ENCODE measurements at regions not wholly inside any gene's neighbourhood (a gene's known extent, or its start where the extent isn't known, plus 50 kb on each side); places are given as distances from the start of the nearest gene placed in this dataset.

DNA sequence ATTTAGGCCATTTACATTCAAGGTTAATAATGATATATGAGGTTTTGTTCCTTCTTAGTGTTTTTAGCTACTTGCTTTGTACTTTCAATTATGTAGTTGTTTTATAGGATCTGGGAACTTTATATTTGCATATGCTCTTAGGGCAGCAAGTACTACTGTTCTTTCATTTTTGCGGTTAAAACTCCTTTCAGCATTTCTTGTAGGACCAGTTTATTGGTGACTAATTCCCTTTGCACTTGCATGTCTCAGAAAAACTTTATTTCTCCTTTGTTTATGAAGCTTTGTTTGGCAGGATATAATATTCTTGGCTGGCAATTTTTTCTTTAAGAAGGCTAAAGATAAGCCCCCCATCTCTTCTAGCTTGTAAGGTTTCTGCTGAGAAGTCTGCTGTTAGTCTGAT is 131.3 kb upstream of the CDH8 start:
- no peaks in the 10 kb centered on the region for H3K4me1 ChIP-seq (ENCODE audit: low read length)
- no peak overlapping the region for H3K4me3 ChIP-seq (ENCODE audit: low read length)
- H3F3A ChIP-seq (ENCODE audit: insufficient read depth, low read length), result no peaks in the 10 kb centered on the region
- H3K9me3 ChIP-seq (replicated peaks; ENCODE audit: insufficient read depth, low read length), result no peaks in the 10 kb centered on the region
- no peak overlapping the region for H3K9ac ChIP-seq (ENCODE audit: low read length)
- no peak overlapping the region for H2AFZ ChIP-seq (ENCODE audit: low read length)
- TF ChIP-seq, protein P1, sequence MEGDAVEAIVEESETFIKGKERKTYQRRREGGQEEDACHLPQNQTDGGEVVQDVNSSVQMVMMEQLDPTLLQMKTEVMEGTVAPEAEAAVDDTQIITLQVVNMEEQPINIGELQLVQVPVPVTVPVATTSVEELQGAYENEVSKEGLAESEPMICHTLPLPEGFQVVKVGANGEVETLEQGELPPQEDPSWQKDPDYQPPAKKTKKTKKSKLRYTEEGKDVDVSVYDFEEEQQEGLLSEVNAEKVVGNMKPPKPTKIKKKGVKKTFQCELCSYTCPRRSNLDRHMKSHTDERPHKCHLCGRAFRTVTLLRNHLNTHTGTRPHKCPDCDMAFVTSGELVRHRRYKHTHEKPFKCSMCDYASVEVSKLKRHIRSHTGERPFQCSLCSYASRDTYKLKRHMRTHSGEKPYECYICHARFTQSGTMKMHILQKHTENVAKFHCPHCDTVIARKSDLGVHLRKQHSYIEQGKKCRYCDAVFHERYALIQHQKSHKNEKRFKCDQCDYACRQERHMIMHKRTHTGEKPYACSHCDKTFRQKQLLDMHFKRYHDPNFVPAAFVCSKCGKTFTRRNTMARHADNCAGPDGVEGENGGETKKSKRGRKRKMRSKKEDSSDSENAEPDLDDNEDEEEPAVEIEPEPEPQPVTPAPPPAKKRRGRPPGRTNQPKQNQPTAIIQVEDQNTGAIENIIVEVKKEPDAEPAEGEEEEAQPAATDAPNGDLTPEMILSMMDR (IDR thresholded peaks at IDR 0.05; ENCODE audit: low read length), result no peak
- TF ChIP-seq EZH2phosphoT487 (IDR thresholded peaks at IDR 0.05; ENCODE audit: low read length) (no peak), EZH2 (optimal IDR thresholded peaks at IDR 0.05; ENCODE audit: low read depth, low read length) (no peak)
- no peaks in the 10 kb centered on the region for H3K79me2 ChIP-seq (ENCODE audit: low read length)
- H3K27ac ChIP-seq (ENCODE audit: low read length), result no peak overlapping the region
- DNase-seq, result no peak
- H3K27me3 ChIP-seq (replicated peaks; ENCODE audit: insufficient read depth, low read length), result no peaks in the 10 kb centered on the region
- no peaks in the 10 kb centered on the region for H3K9me2 ChIP-seq (replicated peaks; ENCODE audit: insufficient read depth, low read length)
- no peaks in the 10 kb centered on the region for H4K20me1 ChIP-seq (ENCODE audit: insufficient read depth, low read length)
- H3K36me3 ChIP-seq (replicated peaks; ENCODE audit: insufficient read depth, low read length), result no peaks in the 10 kb centered on the region
- H3K4me2 ChIP-seq (ENCODE audit: low read depth, low read length), result no peak overlapping the region

DNA sequence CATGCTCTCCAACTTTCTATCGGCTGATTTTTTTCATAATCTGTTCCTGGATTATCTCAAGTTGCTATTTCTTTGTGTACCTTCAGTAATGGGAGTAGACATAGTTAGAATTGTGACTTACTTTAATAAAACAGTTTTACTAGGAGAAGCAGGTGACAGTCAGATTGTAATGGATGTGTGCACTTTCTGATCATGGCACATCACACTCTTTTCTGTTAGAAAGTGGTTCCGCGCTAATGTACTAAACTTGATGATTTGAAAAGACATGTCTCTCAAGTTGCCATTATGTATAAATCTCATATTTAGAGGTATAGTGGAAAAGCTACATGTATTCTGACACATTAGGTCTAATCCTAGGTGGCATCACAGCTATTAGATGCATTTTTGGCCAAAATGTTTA is 121.3 kb upstream of the CDH8 start:
- Histone ChIP-seq H3K4me1 (ENCODE audit: low read length) (no peaks in the 10 kb centered on the region), H3K79me2 (ENCODE audit: low read length) (no peaks in the 10 kb centered on the region), H2AFZ (ENCODE audit: low read length) (no peak overlapping the region), H3K4me2 (ENCODE audit: low read depth, low read length) (no peak overlapping the region), H3K27ac (ENCODE audit: low read length) (no peak overlapping the region), H3K36me3 (replicated peaks; ENCODE audit: insufficient read depth, low read length) (no peaks in the 10 kb centered on the region), H3K9me2 (replicated peaks; ENCODE audit: insufficient read depth, low read length) (no peaks in the 10 kb centered on the region), H3F3A (ENCODE audit: insufficient read depth, low read length) (no peaks in the 10 kb centered on the region), H3K27me3 (replicated peaks; ENCODE audit: insufficient read depth, low read length) (no peaks in the 10 kb centered on the region), H3K9ac (ENCODE audit: low read length) (no peak overlapping the region), H4K20me1 (ENCODE audit: insufficient read depth, low read length) (no peaks in the 10 kb centered on the region), H3K4me3 (ENCODE audit: low read length) (no peak overlapping the region), H3K9me3 (replicated peaks; ENCODE audit: insufficient read depth, low read length) (no peaks in the 10 kb centered on the region)
- DNase-seq, result no peak
- TF ChIP-seq EZH2 (optimal IDR thresholded peaks at IDR 0.05; ENCODE audit: low read depth, low read length) (no peak), EZH2phosphoT487 (IDR thresholded peaks at IDR 0.05; ENCODE audit: low read length) (no peak)
- TF ChIP-seq, protein P1 (IDR thresholded peaks at IDR 0.05; ENCODE audit: low read length), result no peak

DNA sequence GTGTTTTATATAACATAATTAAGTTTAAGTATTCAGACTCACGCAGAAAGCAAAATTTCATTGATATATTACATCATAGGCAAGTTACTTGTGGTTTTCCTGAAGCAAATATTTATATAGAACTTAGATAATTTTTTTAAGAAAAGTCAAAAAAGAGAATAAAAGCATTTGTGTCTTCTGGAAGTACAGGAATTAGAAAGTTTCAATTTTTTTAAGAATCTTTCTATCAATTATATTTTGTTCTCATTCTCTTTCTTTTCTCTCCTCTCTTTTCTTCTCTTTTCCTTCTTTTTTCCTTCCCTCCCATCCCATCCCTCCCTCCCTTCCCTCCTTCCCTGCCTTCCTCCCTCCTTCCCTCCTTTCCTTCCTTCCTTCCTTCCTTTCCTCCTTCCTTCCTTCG is 120.7 kb upstream of the CDH8 start:
- Histone ChIP-seq H3K9me2 (replicated peaks; ENCODE audit: insufficient read depth, low read length) (no peaks in the 10 kb centered on the region), H3K27me3 (replicated peaks; ENCODE audit: insufficient read depth, low read length) (no peaks in the 10 kb centered on the region), H3K4me1 (ENCODE audit: low read length) (no peaks in the 10 kb centered on the region), H3K4me3 (ENCODE audit: low read length) (no peak overlapping the region), H2AFZ (ENCODE audit: low read length) (no peak overlapping the region), H3K9me3 (replicated peaks; ENCODE audit: insufficient read depth, low read length) (no peaks in the 10 kb centered on the region), H3K9ac (ENCODE audit: low read length) (no peak overlapping the region), H3F3A (ENCODE audit: insufficient read depth, low read length) (no peaks in the 10 kb centered on the region), H4K20me1 (ENCODE audit: insufficient read depth, low read length) (no peaks in the 10 kb centered on the region), H3K79me2 (ENCODE audit: low read length) (no peaks in the 10 kb centered on the region), H3K27ac (ENCODE audit: low read length) (no peak overlapping the region), H3K36me3 (replicated peaks; ENCODE audit: insufficient read depth, low read length) (no peaks in the 10 kb centered on the region), H3K4me2 (ENCODE audit: low read depth, low read length) (no peak overlapping the region)
- TF ChIP-seq, protein P1 (IDR thresholded peaks at IDR 0.05; ENCODE audit: low read length), result no peak
- TF ChIP-seq EZH2 (optimal IDR thresholded peaks at IDR 0.05; ENCODE audit: low read depth, low read length), result no peak
- no peak for TF ChIP-seq EZH2phosphoT487 (IDR thresholded peaks at IDR 0.05; ENCODE audit: low read length)
- DNase-seq, result no peak
